Trophoblast cell (in vitro differentiated cells and primary cell): ENCODE measurements at regions not wholly inside any gene's neighbourhood (a gene's known extent, or its start where the extent isn't known, plus 50 kb on each side); places are given as distances from the start of the nearest gene placed in this dataset.

ENCODE experiments used
- DNase-seq, 2 donors: peaks; one replicate each; pipeline ENCODE4 v3.0.0-alpha.2; 2016
- H2AFZ ChIP-seq: 2 replicates; pipeline ENCODE4 v1.6.1; 2013; ENCODE audit warnings: low read length, moderate library complexity, mild to moderate bottlenecking; ENCODE audit not compliant: insufficient read depth, poor library complexity
- H2AK5ac ChIP-seq: 2 replicates; pipeline ENCODE4 v1.6.1; 2013; ENCODE audit warnings: mild to moderate bottlenecking, low read length
- H2BK120ac ChIP-seq: 2 replicates; pipeline ENCODE4 v1.6.1; 2013; ENCODE audit warnings: low read length, mild to moderate bottlenecking, moderate library complexity; ENCODE audit not compliant: insufficient read depth, poor library complexity
- H2BK12ac ChIP-seq: 2 replicates; pipeline ENCODE4 v1.6.1; 2013; ENCODE audit warnings: mild to moderate bottlenecking, low read length, moderate library complexity
- H2BK5ac ChIP-seq: 2 replicates; pipeline ENCODE4 v1.6.1; 2013; ENCODE audit warnings: low read length, low read depth, moderate library complexity, mild to moderate bottlenecking; ENCODE audit not compliant: poor library complexity
- H3K14ac ChIP-seq: 2 replicates; pipeline ENCODE4 v1.6.1; 2013; ENCODE audit warnings: mild to moderate bottlenecking, low read length
- H3K18ac ChIP-seq: 2 replicates; pipeline ENCODE4 v1.6.1; 2013; ENCODE audit warnings: mild to moderate bottlenecking, low read length
- H3K23ac ChIP-seq: 2 replicates; pipeline ENCODE4 v1.6.1; 2013; ENCODE audit warnings: low read length
- H3K27ac ChIP-seq: 2 replicates; pipeline ENCODE4 v1.5.1; 2013; ENCODE audit warnings: low read depth, mild to moderate bottlenecking, inconsistent platforms, low read length, moderate library complexity
- H3K27me3 ChIP-seq: 2 replicates; pipeline ENCODE4 v1.6.1; 2013; ENCODE audit warnings: inconsistent platforms, mild to moderate bottlenecking, low read length, moderate library complexity; ENCODE audit not compliant: insufficient read depth
- H3K36me3 ChIP-seq, 2 experiments: 1 replicate in 1 of 2; 2 replicates in 1 of 2; pipeline ENCODE4 v1.6.1; 2013; ENCODE audit warnings: low read length in 2 of 2, mild to moderate bottlenecking in 2 of 2, moderate library complexity in 1 of 2; ENCODE audit not compliant: insufficient read depth in 2 of 2, control insufficient read depth in 1 of 2
- H3K4ac ChIP-seq: 2 replicates; pipeline ENCODE4 v1.6.1; 2013; ENCODE audit warnings: low read depth, mild to moderate bottlenecking, low read length, moderate library complexity
- H3K4me1 ChIP-seq, 2 experiments: 1 replicate in 1 of 2; 2 replicates in 1 of 2; pipeline ENCODE4 v1.6.1; 2013; ENCODE audit warnings: low read length in 2 of 2, mild to moderate bottlenecking in 2 of 2, moderate library complexity in 1 of 2; ENCODE audit not compliant: insufficient read depth in 2 of 2, control insufficient read depth in 1 of 2
- H3K4me2 ChIP-seq: 2 replicates; pipeline ENCODE4 v1.6.1; 2013; ENCODE audit warnings: inconsistent platforms, mild to moderate bottlenecking, low read length, moderate library complexity
- H3K4me3 ChIP-seq: 2 replicates; pipeline ENCODE4 v1.5.1; 2013; ENCODE audit warnings: mild to moderate bottlenecking, low read depth, low read length, inconsistent platforms
- H3K79me1 ChIP-seq: one replicate; pipeline ENCODE4 v1.6.1; 2013; ENCODE audit warnings: low read length
- H3K79me2 ChIP-seq: 2 replicates; pipeline ENCODE4 v1.6.1; 2013; ENCODE audit warnings: low read length, mild to moderate bottlenecking; ENCODE audit not compliant: control insufficient read depth, insufficient read depth, poor library complexity
- H3K9ac ChIP-seq: 2 replicates; pipeline ENCODE4 v1.6.1; 2013; ENCODE audit warnings: mild to moderate bottlenecking, low read length
- H3K9me3 ChIP-seq: 2 replicates; pipeline ENCODE4 v1.6.1; 2013; ENCODE audit warnings: low read depth, mild to moderate bottlenecking, control low read depth, inconsistent platforms, low read length; ENCODE audit not compliant: insufficient read depth
- H4K12ac ChIP-seq: 2 replicates; pipeline ENCODE4 v1.6.1; 2013; ENCODE audit warnings: low read depth, mild to moderate bottlenecking, low read length, moderate library complexity
- H4K8ac ChIP-seq: 2 replicates; pipeline ENCODE4 v1.6.1; 2013; ENCODE audit warnings: low read depth, mild to moderate bottlenecking, low read length, moderate library complexity
- H4K91ac ChIP-seq: one replicate; pipeline ENCODE4 v1.6.1; 2013; ENCODE audit warnings: low read depth, mild to moderate bottlenecking, low read length, moderate library complexity
- WGBS: extraction: QIAGEN DNeasy Blood & Tissue Kit; methylation state at CpG from one replicate; pipeline ENCODE4 v1.1.7; 2013; ENCODE audit warnings: missing lambda C conversion rate; ENCODE audit not compliant: insufficient read length, insufficient coverage; ENCODE audit errors: extremely low coverage; 5-methylcytosine and 5-hydroxymethylcytosine counted together

DNA sequence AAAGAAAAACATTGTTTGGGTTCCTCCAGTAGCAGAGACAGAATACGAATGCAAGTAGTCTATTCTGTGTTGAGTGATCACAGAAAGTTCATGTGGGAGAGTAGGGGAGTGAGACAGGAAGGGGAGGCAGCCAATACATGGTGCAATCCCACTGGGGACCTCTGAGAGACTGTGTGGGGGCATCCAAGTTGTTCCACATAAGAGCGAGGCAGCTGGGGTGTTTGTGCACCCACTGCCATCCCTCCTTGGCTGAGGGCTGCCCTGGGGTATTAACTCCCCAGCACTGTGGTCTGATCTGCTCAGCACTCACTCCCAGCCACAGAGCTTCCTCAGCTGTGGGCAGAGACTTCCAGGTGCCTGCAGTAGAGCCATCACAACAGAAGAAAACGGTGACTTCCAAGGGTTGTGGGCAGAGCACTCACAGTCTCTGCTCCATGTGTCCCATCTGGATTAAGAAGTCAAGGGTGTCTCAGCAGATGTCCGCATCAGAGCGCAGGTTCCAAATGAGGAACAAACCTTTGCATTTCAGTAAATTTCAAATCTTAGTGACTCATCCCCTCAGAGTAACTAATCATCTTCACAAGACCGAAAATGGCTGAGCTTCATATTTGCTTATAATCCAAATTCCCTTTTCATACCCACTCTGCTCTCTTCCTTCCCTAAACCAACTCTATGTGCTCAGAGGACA, 101.9 kb upstream of the NAA20 start:
- Histone ChIP-seq H2AK5ac (no peak overlapping the region), H2BK12ac (no peak overlapping the region), H2AFZ (no peak overlapping the region), H2BK5ac (no peak overlapping the region), H3K4me3 (no peak overlapping the region), H3K9me3 (no peaks in the 10 kb centered on the region), H4K12ac (no peak overlapping the region), H3K23ac (no peak overlapping the region), H3K27me3 (no peaks in the 10 kb centered on the region), H3K79me1 (peaks cover 2% of the 10 kb centered on the region), H4K8ac (no peak overlapping the region), H3K79me2 (no peaks in the 10 kb centered on the region), H3K4me1 (peaks cover 5 to 6% of the 10 kb centered on the region in 2 experiments), H3K27ac (no peak overlapping the region), H3K14ac (no peak overlapping the region), H4K91ac (no peak overlapping the region), H3K36me3 (no peaks in the 10 kb centered on the region), H2BK120ac (no peak overlapping the region), H3K9ac (peak overlapping the region; percentile 1), H3K4ac (no peak overlapping the region), H3K4me2 (no peak overlapping the region), H3K18ac (peak overlapping the region; percentile 33)
- peak in 1 of 2 donors; percentile 44 for DNase-seq
- no CpG with 5 or more reads among the region's 6 CpGs for WGBS

DNA sequence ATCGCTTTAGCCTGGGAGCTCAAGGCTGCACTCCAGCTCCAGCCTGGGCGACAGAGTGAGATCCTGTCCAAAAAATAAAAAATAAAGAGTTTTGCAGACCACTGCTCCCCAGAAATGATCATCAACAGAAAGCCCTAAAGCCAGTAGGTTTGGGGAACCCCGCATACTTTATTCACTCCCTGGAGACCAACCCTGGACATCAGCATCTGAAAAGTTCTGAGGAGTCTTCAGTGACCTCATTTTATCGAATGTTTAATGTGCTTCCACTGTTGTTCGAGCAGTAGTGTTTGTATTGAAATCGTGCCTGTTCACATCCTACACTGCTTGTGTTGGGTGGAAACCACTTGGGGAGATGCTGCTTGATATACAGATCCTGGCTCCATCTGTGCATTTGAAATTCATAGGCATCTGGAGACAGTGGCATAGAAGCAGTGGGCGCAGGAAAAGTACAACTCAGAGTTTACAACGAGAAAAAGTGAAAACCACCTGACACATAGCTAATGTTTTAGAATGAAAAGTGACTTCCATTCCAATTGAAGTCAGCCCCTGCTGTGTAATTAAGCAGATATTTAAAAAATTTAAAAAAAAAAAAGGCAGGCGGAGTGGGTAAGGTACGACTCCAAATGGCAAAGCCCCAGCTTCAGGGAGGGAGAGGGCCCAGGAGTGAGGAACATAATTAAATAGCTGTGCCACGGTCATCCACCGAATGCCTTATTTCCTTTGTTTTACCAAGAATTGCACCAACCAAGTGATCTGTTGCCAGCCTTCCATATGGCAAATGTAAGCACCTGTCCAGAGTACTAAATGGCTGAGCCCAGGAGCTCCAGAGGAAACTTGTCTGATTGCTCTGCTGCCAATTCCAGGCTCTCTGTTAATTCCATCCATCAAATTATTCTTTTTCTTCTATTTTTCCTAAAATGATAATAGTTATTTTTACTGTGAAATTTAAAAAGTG, 100.4 kb upstream of the NAA20 start:
- Histone ChIP-seq H2BK120ac (no peak overlapping the region), H3K9ac (no peak overlapping the region), H3K18ac (no peak overlapping the region), H3K4me2 (no peak overlapping the region), H3K4me1 (peaks cover 6 to 8% of the 10 kb centered on the region in 2 experiments), H4K91ac (no peak overlapping the region), H3K23ac (no peak overlapping the region), H2AFZ (no peak overlapping the region), H2BK12ac (no peak overlapping the region), H2AK5ac (no peak overlapping the region), H3K4me3 (no peak overlapping the region), H3K36me3 (no peaks in the 10 kb centered on the region), H3K4ac (no peak overlapping the region), H2BK5ac (no peak overlapping the region), H3K14ac (no peak overlapping the region), H3K27ac (no peak overlapping the region), H4K12ac (no peak overlapping the region), H3K79me2 (no peaks in the 10 kb centered on the region), H3K79me1 (peaks cover 2% of the 10 kb centered on the region), H4K8ac (no peak overlapping the region), H3K27me3 (no peaks in the 10 kb centered on the region), H3K9me3 (no peaks in the 10 kb centered on the region)
- no CpG with 5 or more reads among the region's 12 CpGs for WGBS
- no peak for DNase-seq

DNA sequence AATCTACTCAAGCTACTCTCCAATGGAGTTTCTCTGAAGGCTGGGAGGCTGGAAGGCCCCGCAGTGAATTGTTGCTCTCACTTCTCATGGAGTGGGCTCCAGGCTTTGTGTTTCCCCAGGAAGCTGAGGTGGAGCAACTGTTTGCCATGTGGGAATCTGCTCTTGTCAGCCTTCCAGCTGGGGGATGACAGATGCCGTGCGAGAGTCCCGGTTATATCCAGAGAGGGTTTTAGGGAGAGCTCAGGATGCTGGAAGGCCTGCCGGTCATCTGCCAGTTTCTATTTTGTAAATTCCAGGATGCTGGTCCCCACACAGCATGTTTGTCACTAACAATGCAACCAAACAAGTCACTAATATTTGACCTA, 98.2 kb upstream of the NAA20 start:
- Histone ChIP-seq H2AK5ac (no peak overlapping the region), H2AFZ (no peak overlapping the region), H4K91ac (no peak overlapping the region), H3K79me2 (no peaks in the 10 kb centered on the region), H2BK12ac (no peak overlapping the region), H2BK5ac (no peak overlapping the region), H2BK120ac (peak overlapping the region; percentile 38), H3K9ac (no peak overlapping the region), H3K9me3 (no peaks in the 10 kb centered on the region), H4K8ac (no peak overlapping the region), H3K23ac (no peak overlapping the region), H3K4me2 (no peak overlapping the region), H3K4ac (no peak overlapping the region), H3K36me3 (peaks cover 0 to 2% of the 10 kb centered on the region in 2 experiments), H3K4me1 (peaks cover 6 to 8% of the 10 kb centered on the region in 2 experiments), H3K27ac (no peak overlapping the region), H3K14ac (no peak overlapping the region), H3K79me1 (peaks cover 2% of the 10 kb centered on the region), H4K12ac (no peak overlapping the region), H3K18ac (no peak overlapping the region), H3K4me3 (no peak overlapping the region), H3K27me3 (no peaks in the 10 kb centered on the region)
- no peak for DNase-seq
- no CpG with 5 or more reads among the region's 5 CpGs for WGBS

DNA sequence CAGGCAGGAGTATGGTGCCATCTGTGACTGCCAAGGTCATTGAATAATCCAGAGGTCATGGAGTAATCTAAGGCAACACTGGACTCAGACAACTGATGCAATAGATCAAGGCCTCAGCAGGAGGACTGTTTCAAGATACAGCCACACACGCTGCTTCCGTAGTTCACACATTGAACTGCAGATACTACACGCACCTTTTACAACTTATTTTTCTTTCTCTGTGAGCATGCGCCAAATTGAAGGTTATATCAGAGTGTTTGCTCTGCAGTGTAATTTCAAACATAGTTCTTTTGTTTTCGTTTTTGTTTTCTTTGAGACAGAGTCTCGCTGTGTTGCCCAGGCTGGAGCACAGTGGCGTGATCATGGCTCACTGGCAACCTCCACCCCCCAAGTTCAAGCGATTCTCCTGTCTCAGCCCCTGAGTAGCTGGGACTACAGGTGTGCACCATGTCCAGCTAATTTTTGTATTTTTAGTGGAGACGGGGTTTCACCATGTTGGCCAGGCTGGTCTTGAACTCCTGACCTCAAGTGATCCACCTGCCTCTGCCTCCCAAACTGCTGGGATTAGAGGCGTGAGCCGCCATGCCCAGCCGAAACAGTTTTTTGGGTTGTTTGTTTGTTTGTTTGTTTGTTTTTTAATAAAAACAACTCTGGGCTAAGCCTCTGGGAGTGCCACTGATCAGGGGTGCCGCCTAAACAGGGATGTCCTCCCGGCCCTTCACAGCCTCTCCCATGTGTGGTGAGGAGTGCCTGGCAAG, 96.6 kb upstream of the NAA20 start:
- H3K27ac ChIP-seq = no peak overlapping the region
- no peak overlapping the region for H3K4me2 ChIP-seq
- peak overlapping the region; percentile 8 for H2BK12ac ChIP-seq
- H2AFZ ChIP-seq = no peak overlapping the region
- WGBS = no CpG with 5 or more reads among the region's 14 CpGs
- H3K79me1 ChIP-seq = no peaks in the 10 kb centered on the region
- no peaks in the 10 kb centered on the region for H3K27me3 ChIP-seq
- no peak overlapping the region for H3K4ac ChIP-seq
- H4K8ac ChIP-seq = no peak overlapping the region
- peaks cover under 1 to 4% of the 10 kb centered on the region in 2 experiments for H3K4me1 ChIP-seq
- H3K79me2 ChIP-seq = no peaks in the 10 kb centered on the region
- H3K4me3 ChIP-seq = no peak overlapping the region
- peaks cover 0 to 2% of the 10 kb centered on the region in 2 experiments for H3K36me3 ChIP-seq
- no peak overlapping the region for H2AK5ac ChIP-seq
- H3K23ac ChIP-seq = no peak overlapping the region
- no peak overlapping the region for H2BK120ac ChIP-seq
- no peak overlapping the region for H2BK5ac ChIP-seq
- H4K12ac ChIP-seq = no peak overlapping the region
- DNase-seq = no peak
- H3K14ac ChIP-seq = no peak overlapping the region
- H4K91ac ChIP-seq = no peak overlapping the region
- no peak overlapping the region for H3K9ac ChIP-seq
- no peaks in the 10 kb centered on the region for H3K9me3 ChIP-seq
- no peak overlapping the region for H3K18ac ChIP-seq
